ENCODE measurements at regions not wholly inside any gene's neighbourhood (a gene's known extent, or its start where the extent isn't known, plus 50 kb on each side); places are given as distances from the start of the nearest gene placed in this dataset.

DNA sequence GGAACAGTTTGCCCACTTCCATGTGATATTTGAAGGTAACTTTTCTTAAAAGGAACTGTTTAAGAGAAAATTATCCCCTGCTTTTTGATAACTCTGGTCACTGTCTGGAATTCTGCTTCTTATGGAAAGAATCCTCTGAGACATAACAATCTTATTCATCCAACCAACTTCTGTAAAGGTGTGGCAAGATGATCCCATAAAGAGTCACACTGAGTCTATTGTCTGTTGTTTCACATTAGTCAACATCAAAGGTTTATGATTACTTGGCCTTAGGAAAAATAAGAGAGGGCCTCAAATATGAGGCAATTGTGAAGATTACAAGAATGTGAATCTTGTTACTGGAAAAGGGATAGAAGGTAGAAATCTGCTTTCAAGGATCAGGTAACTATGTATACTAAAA, 88.0 kb upstream of the MAGEB18 start:
- no peak for DNase-seq

GRCh38 chrX:26070882-26071281, 67.3 kb upstream of the MAGEB18 start:
- DNase-seq, result no peak

DNA sequence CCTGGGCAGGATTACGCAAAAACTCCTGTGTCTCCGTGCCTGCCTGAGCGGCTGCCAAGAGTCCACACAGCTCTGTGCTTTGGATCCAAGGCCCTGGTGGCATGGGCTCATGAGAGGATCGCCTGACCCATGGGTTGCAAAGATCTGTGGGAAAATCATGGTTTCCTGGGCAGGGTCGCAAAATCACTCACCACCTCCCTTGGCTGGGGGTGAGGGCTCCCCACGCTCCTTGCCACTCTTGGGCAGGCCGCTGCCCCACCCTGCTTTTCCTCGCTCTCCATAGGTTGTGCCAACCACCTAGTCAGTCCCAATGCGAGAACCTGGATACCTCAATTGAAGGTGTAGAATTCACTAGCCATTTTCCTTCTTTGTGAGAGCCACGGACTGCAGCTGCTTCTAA, 66.5 kb upstream of the MAGEB18 start:
- no peak for DNase-seq

GRCh38 chrX:26083093-26083492, 55.0 kb upstream of the MAGEB18 start:
- no peak for DNase-seq
